H54 (cell line): ENCODE measurements at regions not wholly inside any gene's neighbourhood (a gene's known extent, or its start where the extent isn't known, plus 50 kb on each side); places are given as distances from the start of the nearest gene placed in this dataset.

ENCODE experiments used
- DNase-seq: peaks from one replicate; pipeline ENCODE4 v3.0.0; 2011; ENCODE audit warnings: low spot score, mixed read lengths; ENCODE audit not compliant: insufficient read length
- FAIRE-seq: peaks from 3 replicates; lab custom pipeline; 2011; peaks lifted over from hg19 to GRCh38; lab: Jason Lieb, UNC
- POLR2A ChIP-seq: IDR thresholded peaks from 2 replicates; pipeline ENCODE4 v1.6.1; 2011; ENCODE audit warnings: low read depth, mild to moderate bottlenecking, low read length

DNA sequence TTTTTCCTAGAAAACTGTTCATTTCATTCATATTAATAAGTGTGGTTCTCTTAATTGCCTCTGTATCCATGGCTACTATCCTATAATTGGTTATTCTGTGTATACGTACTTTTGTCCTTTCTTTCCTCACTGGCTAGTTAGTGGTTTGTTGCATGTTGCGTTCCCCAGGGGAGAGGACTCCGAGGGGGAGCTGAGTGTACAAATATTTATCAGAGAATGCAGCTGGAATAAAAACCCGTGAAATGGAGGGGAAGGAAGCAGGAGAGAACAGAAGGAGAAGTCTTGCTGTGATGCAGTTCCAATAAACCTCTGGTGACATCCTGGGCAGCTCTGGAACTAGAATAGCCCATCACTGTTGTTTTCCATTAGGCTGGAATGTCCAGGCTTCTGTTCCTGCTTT, 117.1 kb upstream of the RGS6 start:
- DNase-seq (no peak), FAIRE-seq (no peak)
- no peak for TF ChIP-seq POLR2A

GRCh38 chr14:71824816-71825215, 107.4 kb upstream of the RGS6 start:
- DNase-seq (no peak), FAIRE-seq (no peak)
- no peak for TF ChIP-seq POLR2A

DNA sequence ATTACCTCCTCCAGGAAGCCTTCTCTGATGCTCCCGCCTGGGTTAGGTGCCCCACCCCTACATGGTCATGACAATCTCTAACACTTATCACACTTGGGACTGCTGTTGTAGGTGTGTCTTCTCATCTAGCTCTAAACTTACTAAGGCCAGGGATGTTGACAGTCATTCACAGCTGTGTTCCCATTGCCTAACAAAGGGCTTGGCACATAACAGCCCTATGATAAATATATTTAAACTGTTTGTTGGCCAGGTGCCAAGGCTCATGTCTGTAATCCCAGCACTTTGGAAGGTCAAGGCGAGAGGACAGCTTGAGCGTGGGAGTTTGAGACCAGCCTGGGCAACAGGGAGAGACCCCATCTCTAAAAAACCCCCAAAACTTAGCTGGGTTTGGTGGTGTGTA, 98.8 kb upstream of the RGS6 start:
- TF ChIP-seq POLR2A = no peak
- DNase-seq (no peak), FAIRE-seq (no peak)

DNA sequence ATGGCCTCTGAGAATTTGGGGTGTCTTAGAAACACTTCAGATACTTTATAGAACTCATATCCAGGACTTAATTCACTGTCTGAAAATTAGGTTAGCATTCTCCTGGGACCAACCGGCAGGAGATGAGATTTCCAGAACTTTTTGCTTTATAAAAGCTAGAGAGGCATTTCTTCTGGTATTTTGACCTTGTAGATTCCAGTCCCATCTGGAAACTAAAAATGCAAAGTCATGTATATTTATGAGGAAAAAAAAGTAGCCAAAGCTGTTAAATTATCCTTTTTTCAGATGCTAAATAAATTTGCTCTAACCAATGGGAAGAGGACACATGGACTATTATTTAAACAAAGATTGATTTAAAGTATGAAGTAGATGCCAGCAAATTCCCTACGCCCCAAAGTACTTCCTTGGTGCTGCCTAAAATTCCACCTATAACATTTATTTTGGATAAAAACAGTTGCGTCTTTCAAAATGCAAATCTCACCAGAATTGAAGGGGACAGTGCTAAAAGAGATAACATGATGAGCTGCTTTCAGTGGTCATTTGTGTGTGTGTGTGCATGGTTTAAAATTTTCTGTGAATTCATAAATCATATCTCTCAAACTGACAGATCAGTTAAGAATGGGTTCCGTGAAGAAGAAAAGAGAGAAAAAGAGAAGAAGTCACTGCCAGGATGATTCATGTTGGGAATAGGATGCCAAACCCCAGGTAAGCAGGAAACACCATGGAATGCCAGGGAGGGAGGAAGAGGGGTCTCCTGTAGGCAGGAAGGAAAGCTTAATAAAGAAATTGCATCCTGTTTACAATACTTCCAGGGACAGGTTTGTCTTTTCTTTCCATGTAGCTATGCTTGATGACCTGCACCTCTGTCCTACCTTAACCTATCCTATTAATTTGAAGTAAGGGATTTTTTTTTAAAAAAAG, 97.7 kb upstream of the RGS6 start:
- FAIRE-seq = no peak
- no peak for DNase-seq

DNA sequence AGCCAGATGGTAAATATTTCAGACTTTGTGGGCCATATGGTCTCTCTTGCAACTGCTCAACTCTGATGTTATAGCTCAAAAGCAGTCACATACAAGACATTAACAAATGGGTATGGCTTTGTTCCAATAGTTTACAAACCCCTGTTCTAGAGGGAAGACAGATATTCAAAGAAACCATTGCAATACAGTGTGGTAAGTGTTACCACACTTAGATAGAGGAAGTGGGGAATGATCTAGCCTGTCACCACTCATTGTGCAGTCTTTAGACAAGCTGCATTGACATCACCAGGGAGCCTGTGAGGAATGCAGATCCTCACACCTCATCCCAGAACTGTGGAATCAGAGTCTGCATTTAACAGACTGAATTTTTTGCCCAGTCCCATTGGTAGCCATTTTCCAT, 80.0 kb upstream of the RGS6 start:
- FAIRE-seq = no peak
- TF ChIP-seq POLR2A = no peak
- no peak for DNase-seq

More for the DNA sequence above, 97.7 kb upstream of the RGS6 start:
- TF ChIP-seq POLR2A = no peak

DNA sequence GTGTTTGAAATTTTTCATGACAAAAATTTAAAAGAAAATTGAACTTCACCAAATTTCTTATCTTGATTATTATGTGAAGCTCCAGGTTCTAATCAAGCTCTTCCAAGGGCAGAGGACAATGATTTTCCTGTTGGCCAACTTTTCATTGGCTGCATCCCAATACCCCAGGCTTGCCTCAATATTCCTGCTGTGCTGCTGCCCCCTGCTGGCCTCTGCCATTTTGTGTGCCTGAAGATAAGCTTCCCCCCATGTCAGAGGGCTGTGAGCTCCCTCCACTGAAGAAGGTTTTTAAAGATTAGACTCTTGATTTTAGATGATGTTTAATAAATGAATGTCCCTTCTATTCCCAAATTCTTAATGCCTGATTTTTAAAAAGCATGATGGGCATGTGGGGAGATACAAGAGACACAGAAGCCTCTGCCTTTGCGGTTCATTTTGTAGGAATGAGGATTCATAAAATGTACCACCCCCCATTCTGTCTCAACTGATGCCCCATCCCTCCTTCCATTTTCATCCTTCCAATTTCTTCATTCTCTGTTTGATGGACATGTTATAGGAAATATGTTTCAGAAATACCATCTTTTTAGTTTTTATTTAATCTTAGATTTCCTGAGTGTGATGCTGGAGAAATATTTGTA, 76.7 kb upstream of the RGS6 start:
- DNase-seq (peak; percentile 19), FAIRE-seq (no peak)
- TF ChIP-seq POLR2A = no peak

DNA sequence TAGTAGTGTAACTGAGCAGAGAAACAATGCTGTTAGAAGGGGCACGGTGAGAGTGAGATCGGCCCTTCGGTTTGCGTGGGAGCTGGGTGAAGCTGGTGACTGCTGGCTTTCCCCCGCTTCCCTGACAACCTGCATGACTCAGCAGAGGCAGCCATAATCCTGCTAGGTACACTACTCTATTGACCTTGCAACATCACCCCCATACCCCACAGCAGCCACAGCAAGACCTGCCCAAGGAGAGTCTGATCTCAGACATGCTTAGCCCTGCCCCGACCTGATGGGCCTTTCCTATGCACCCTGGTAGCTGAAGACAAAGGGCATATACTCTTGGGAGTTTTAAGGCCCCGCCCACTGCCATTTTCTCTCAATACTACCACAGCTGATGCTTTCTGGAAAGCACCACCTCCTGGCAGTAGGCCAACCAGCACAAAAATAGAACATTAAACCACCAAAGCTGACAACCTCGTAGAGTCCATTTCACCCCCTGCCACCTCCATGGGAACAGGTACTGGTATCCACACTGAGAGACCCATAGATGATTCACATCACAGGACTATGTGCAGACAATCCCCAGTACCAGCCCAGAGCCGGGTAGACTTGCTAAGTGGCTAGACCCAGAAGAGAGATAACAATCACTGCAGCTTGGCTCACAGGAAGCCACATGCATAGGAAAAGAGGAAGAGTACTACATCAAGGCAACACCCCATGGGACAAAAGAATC, 75.9 kb upstream of the RGS6 start:
- FAIRE-seq (no peak), DNase-seq (no peak)
- no peak for TF ChIP-seq POLR2A

GRCh38 chr14:71863049-71863448, 69.2 kb upstream of the RGS6 start:
- DNase-seq = no peak
- FAIRE-seq = no peak
- no peak for TF ChIP-seq POLR2A

GRCh38 chr14:71863766-71864165, 68.5 kb upstream of the RGS6 start:
- FAIRE-seq = no peak
- no peak for TF ChIP-seq POLR2A
- no peak for DNase-seq
